GM19468 (cell line): ENCODE measurements at regions not wholly inside any gene's neighbourhood (a gene's known extent, or its start where the extent isn't known, plus 50 kb on each side); places are given as distances from the start of the nearest gene placed in this dataset.

Experiments
- ATAC-seq: cut with Tn5 transposase; IDR thresholded peaks from one replicate; pipeline ENCODE4 v1.9.1; 2021; ENCODE audit warnings: mild to moderate bottlenecking, moderate library complexity, moderate number of reproducible peaks; ENCODE audit not compliant: unreplicated experiment; ENCODE audit errors: extremely low read depth

- ATAC-seq: no peak
These were observed 59.6 kb upstream of the CDH13 start for GRCh38 chr16:82567175-82567574.

DNA sequence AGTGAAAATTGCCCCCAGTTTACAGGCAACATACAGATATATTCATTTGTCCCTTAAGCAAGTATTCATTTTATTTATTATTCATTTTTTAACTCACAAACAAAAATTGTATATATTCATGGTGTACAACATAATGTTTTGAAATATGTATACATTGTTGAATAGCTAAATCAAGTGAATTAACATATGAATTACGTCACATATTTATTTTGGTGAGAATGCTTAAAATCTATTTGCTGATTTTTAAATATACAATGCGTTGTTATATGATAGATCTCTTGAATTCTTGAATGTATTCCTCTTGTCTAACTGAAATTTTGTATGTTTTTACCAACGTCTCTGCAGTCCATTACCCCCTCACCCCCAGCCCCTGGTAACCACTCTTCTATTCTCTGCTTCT, 63.4 kb upstream of the CDH13 start:
- no peak for ATAC-seq

- no peak for ATAC-seq
These were observed 64.5 kb upstream of the CDH13 start for GRCh38 chr16:82562183-82562683.

- no peak for ATAC-seq
These were observed 65.9 kb upstream of the CDH13 start for GRCh38 chr16:82560805-82561325.

GRCh38 chr16:82544378-82545160, 82.2 kb upstream of the CDH13 start:
- ATAC-seq: no peak

DNA sequence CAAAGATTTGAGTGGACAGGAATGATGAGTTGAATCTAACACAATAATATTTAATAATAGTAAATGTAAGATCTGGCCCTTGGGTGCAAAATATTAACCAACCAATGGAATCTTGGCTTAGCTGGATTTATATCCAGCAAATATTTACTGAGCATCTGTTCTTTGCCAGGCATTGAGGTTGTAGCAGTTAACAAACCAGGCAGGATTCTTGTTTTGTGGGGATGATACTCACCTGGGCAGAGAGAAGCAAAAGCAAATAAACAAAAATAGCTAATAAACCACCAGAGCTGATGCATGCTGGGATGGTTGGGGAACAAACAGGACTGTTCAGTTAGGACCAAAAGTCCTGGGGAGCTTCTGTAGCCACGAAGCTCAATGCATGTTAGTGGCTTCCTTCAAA, 84.1 kb upstream of the CDH13 start:
- ATAC-seq: no peak

DNA sequence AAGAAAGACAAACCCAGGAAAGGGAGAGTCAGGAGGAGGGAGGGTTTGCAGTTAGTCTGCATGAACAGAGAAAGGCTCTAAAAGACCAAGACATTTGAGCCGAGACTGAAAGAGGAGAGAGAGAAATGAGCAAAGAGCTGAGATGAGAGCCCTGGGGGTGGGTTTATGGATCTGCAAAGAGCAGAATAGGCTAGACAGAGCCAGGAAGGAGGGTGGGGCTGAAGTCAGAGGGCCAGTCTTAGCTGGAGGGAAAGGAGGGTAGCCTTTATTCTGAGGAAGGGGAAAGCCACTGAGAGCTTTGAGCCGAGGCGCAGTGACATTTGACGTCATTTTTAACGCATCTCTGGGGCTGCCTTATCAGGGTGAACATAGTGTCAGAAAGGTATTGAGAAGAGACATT, 85.7 kb upstream of the CDH13 start:
- ATAC-seq: no peak

DNA sequence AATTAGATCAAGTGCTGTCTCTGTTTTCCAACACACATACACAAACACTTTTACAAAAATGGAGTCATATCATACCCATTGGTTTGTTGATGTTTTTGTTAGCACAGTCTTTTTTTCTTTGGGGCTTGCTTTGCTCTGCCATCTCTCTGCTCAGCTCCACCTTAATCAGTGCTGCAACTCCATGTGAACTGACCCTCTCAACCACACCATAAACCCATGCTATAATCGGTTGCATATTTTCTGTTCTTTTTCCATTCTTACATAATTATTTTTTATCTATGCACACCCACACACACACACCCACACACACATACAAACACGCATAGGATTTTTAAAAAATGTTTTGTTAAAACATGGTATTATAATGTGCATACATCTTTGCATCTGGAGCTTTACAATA, 91.0 kb upstream of the CDH13 start:
- no peak for ATAC-seq

DNA sequence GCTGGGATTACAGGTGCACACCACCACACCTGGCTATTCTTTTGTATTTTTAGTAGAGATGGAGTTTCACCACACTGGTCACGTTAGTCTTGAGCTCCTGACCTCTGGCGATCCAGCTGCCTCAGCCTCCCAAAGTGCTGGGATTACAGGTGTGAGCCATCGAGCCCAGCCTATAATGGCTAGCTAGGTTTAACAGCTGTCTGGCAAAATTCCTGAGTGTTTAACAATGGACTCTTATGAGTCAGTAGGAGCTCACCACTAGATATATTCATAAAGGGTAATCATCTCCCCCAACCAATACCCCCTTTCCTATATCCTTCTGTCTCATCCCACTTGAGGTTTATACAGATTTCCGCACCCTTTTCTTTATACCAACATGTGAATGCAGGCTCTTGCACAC, 91.5 kb upstream of the CDH13 start:
- no peak for ATAC-seq

GRCh38 chr16:82533189-82533588, 93.6 kb upstream of the CDH13 start:
- ATAC-seq: no peak

DNA sequence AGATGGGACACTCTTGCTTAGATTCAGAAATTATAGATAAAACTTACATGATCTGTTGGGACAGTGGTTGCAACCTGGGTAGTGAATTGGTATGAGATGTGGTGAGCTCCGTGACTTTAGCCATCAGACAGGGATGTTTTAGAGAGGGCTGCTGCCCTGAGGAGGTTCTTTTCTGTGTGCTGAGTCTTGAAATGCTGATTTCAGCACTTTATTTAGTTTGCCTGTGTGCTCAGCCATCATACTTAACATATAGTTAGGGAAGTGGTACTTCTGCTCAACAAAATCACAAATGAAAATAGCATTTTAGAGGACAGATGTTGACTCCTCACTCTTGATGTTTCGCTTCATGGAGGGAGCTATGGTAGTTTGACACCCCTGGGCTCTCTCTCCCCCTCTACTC, 95.9 kb upstream of the CDH13 start:
- no peak for ATAC-seq

- ATAC-seq: no peak
These were observed 99.7 kb upstream of the CDH13 start for GRCh38 chr16:82527101-82527500.

GRCh38 chr16:82524976-82525375, 101.8 kb upstream of the CDH13 start:
- ATAC-seq: no peak

GRCh38 chr16:82523815-82524214, 103.0 kb upstream of the CDH13 start:
- ATAC-seq: no peak

GRCh38 chr16:82522026-82522425, 104.7 kb upstream of the CDH13 start:
- no peak for ATAC-seq

- ATAC-seq: no peak
These were observed 108.0 kb upstream of the CDH13 start for GRCh38 chr16:82518811-82519210.

- no peak for ATAC-seq
These were observed 112.5 kb upstream of the CDH13 start for GRCh38 chr16:82514262-82514661.

- ATAC-seq: no peak
These were observed 115.9 kb upstream of the CDH13 start for GRCh38 chr16:82510789-82511305.

- ATAC-seq: no peak
These were observed 116.9 kb upstream of the CDH13 start for GRCh38 chr16:82509691-82510430.

GRCh38 chr16:82506692-82507670, 119.8 kb upstream of the CDH13 start:
- ATAC-seq: no peak
